PFSK-1 (cell line): ENCODE measurements at regions not wholly inside any gene's neighbourhood (a gene's known extent, or its start where the extent isn't known, plus 50 kb on each side); places are given as distances from the start of the nearest gene placed in this dataset.

ENCODE experiments used
- FOXP2 ChIP-seq: optimal IDR thresholded peaks from 2 replicates; pipeline ENCODE3; 2011; ENCODE audit warnings: borderline replicate concordance, control low read depth, inconsistent platforms; ENCODE audit not compliant: insufficient read depth; ENCODE audit errors: extremely low read length, extremely low read depth
- POLR2AphosphoS5 ChIP-seq: IDR thresholded peaks from 2 replicates; pipeline ENCODE4 v1.6.1; 2012; ENCODE audit warnings: low read depth, mild to moderate bottlenecking, control low read depth, low read length, moderate library complexity
- REST ChIP-seq, 2 experiments: IDR thresholded peaks; 2 replicates each; pipeline versions ENCODE4 v1.6.1 to v1.8.0; 2011 to 2012; ENCODE audit warnings: low read depth in 2 of 2, low read length in 2 of 2, control low read depth in 1 of 2, inconsistent platforms in 1 of 2, mild to moderate bottlenecking in 1 of 2, moderate library complexity in 1 of 2; ENCODE audit not compliant: insufficient read depth in 1 of 2
- SIN3A ChIP-seq: IDR thresholded peaks from 2 replicates; pipeline ENCODE4 v1.6.1; 2012; ENCODE audit warnings: mild to moderate bottlenecking, low read length, moderate library complexity, borderline replicate concordance; ENCODE audit not compliant: insufficient read depth
- TAF1 ChIP-seq: IDR thresholded peaks from 2 replicates; pipeline ENCODE4 v1.6.1; 2012; ENCODE audit warnings: low read length, control low read depth, borderline replicate concordance; ENCODE audit not compliant: insufficient read depth

- no peak for TF ChIP-seq FOXP2
- no peak for TF ChIP-seq SIN3A
- TF ChIP-seq REST (IDR thresholded peaks at IDR 0.05; ENCODE audit: insufficient read depth in 1 of 2, low read depth in 2 of 2, low read length in 2 of 2): no peak
- TF ChIP-seq POLR2AphosphoS5: no peak
- TF ChIP-seq TAF1: no peak
Observed at GRCh38 chr2:12340164-12340563, 376.6 kb upstream of the TRIB2 start.

GRCh38 chr2:12341215-12341614 is 375.5 kb upstream of the TRIB2 start:
- TF ChIP-seq TAF1 (no peak), REST (IDR thresholded peaks at IDR 0.05; ENCODE audit: insufficient read depth in 1 of 2, low read depth in 2 of 2, low read length in 2 of 2) (no peak), POLR2AphosphoS5 (no peak), FOXP2 (no peak), SIN3A (no peak)

- no peak for TF ChIP-seq FOXP2
- no peak for TF ChIP-seq REST (IDR thresholded peaks at IDR 0.05; ENCODE audit: insufficient read depth in 1 of 2, low read depth in 2 of 2, low read length in 2 of 2)
- TF ChIP-seq TAF1: no peak
- TF ChIP-seq POLR2AphosphoS5: no peak
- no peak for TF ChIP-seq SIN3A
Observed at GRCh38 chr2:12341920-12342319, 374.8 kb upstream of the TRIB2 start.

- TF ChIP-seq SIN3A (no peak), POLR2AphosphoS5 (no peak), TAF1 (no peak), FOXP2 (no peak), REST (IDR thresholded peaks at IDR 0.05; ENCODE audit: insufficient read depth in 1 of 2, low read depth in 2 of 2, low read length in 2 of 2) (no peak)
Observed at GRCh38 chr2:12343141-12343540, 373.6 kb upstream of the TRIB2 start.

- TF ChIP-seq REST (IDR thresholded peaks at IDR 0.05; ENCODE audit: insufficient read depth in 1 of 2, low read depth in 2 of 2, low read length in 2 of 2) (no peak), FOXP2 (no peak), TAF1 (no peak), POLR2AphosphoS5 (no peak), SIN3A (no peak)
Observed at GRCh38 chr2:12347066-12347493, 369.7 kb upstream of the TRIB2 start.
